Esophagus squamous epithelium (tissue), 5 donors: ENCODE measurements at regions not wholly inside any gene's neighbourhood (a gene's known extent, or its start where the extent isn't known, plus 50 kb on each side); places are given as distances from the start of the nearest gene placed in this dataset.

Experiments
- DNase-seq: peaks from one replicate; lab custom pipeline; 2025; lab: John Stamatoyannopoulos, UW
- H3K27ac ChIP-seq, 4 donors: fragments of 200-600 bp; sonication (generic); one replicate each; pipeline ENCODE4 v1.5.1; 2016 to 2019; ENCODE audit warnings: mild to moderate bottlenecking in 1 of 4
- H3K27me3 ChIP-seq, 4 donors: fragments of 200-600 bp; sonication (generic); 1 replicate in 3 of 4; 2 replicates in 1 of 4; pipeline versions ENCODE4 v1.5.1 to v1.6.0; 2017 to 2021; ENCODE audit warnings: antibody characterized with exemption in 1 of 4
- H3K36me3 ChIP-seq, 3 donors: fragments of 200-600 bp; sonication (generic); one replicate each; pipeline ENCODE4 v1.5.1; 2016 to 2019
- H3K4me1 ChIP-seq, 3 donors: fragments of 200-600 bp; sonication (generic); one replicate each; pipeline ENCODE4 v1.5.1; 2017 to 2019
- H3K4me3 ChIP-seq, 4 donors: fragments of 200-600 bp; sonication (generic); 1 replicate in 3 of 4; 2 replicates in 1 of 4; pipeline ENCODE4 v1.5.1; 2016 to 2019; ENCODE audit warnings: mild to moderate bottlenecking in 2 of 4, moderate library complexity in 1 of 4
- H3K9me3 ChIP-seq, 3 donors: fragments of 200-600 bp; sonication (generic); one replicate each; pipeline ENCODE4 v1.5.1; 2016 to 2019
- CTCF ChIP-seq, 6 experiments: fragments of 450-650 bp in 4 of 6; fragments of 200-600 bp in 2 of 6; sonication (generic) in 2 of 6; IDR thresholded peaks; one replicate each; pipeline ENCODE4 v1.5.1; 2016 to 2019; ENCODE audit warnings: antibody characterized with exemption in 6 of 6, mild to moderate bottlenecking in 4 of 6, moderate library complexity in 4 of 6
- POLR2A ChIP-seq, 4 donors: fragments of 450-650 bp; IDR thresholded peaks; one replicate each; pipeline ENCODE4 v1.6.1; 2017; ENCODE audit warnings: antibody characterized with exemption in 4 of 4, mild to moderate bottlenecking in 4 of 4, moderate library complexity in 3 of 4
- WGBS, 2 donors: methylation state at CpG; one replicate each; pipeline ENCODE4 v1.1.5; 2018; 5-methylcytosine and 5-hydroxymethylcytosine counted together
- intact Hi-C: fragments of 100-400 bp; cut with DNase I; formaldehyde crosslinking; loops from one replicate; pipeline ENCODE4 v1.15.0; 2022
- donor health status: DM: yes; HTN: yes; CAD: no.

GRCh38 chr20:60589623-60590022, 631.4 kb downstream of the CDH26 start:
- no peak for DNase-seq
- TF ChIP-seq CTCF (IDR thresholded peaks at IDR 0.05): no peak
- TF ChIP-seq POLR2A (IDR thresholded peaks at IDR 0.05): no peak
- H3K9me3 ChIP-seq: no peaks in the 10 kb centered on the region
- no peaks in the 10 kb centered on the region for H3K36me3 ChIP-seq
- H3K27ac ChIP-seq: no peak overlapping the region
- no peaks in the 10 kb centered on the region for H3K4me1 ChIP-seq
- H3K27me3 ChIP-seq: no peaks in the 10 kb centered on the region
- no peak overlapping the region for H3K4me3 ChIP-seq
- 21 to 29% methylated on average over 3 of the region's 3 CpGs for WGBS, 2 donors
- intact Hi-C loops: no loop called here

GRCh38 chr20:60591172-60591799, 633.1 kb downstream of the CDH26 start:
- no peak for DNase-seq
- TF ChIP-seq POLR2A (IDR thresholded peaks at IDR 0.05): no peak
- no peak for TF ChIP-seq CTCF (IDR thresholded peaks at IDR 0.05)

GRCh38 chr20:60598528-60598927, 640.3 kb downstream of the CDH26 start:
- no peak for TF ChIP-seq CTCF (IDR thresholded peaks at IDR 0.05)
- TF ChIP-seq POLR2A (IDR thresholded peaks at IDR 0.05): no peak
- no peaks in the 10 kb centered on the region for H3K4me1 ChIP-seq
- H3K9me3 ChIP-seq: no peaks in the 10 kb centered on the region
- DNase-seq: no peak
- intact Hi-C loops: no loop called here
- H3K4me3 ChIP-seq: no peak overlapping the region
- no peaks in the 10 kb centered on the region for H3K27me3 ChIP-seq
- no peaks in the 10 kb centered on the region for H3K36me3 ChIP-seq
- WGBS, 2 donors: 84 to 93% methylated on average over 3 to 11 of the region's 14 CpGs
- H3K27ac ChIP-seq: no peak overlapping the region

More at GRCh38 chr20:60591172-60591799, 633.1 kb downstream of the CDH26 start:
- Histone ChIP-seq H3K4me3 (no peak overlapping the region), H3K4me1 (no peaks in the 10 kb centered on the region), H3K27me3 (no peaks in the 10 kb centered on the region), H3K27ac (no peak overlapping the region), H3K9me3 (no peaks in the 10 kb centered on the region), H3K36me3 (no peaks in the 10 kb centered on the region)
- intact Hi-C loops: no loop called here
- WGBS, 2 donors: 47 to 70% methylated on average over 5 of the region's 6 CpGs

- no peak for DNase-seq
- WGBS, 2 donors: 85 to 94% methylated on average over 6 to 15 of the region's 16 CpGs
These were observed 641.2 kb downstream of the CDH26 start for GRCh38 chr20:60599381-60599780.

GRCh38 chr20:60600036-60600435, 641.8 kb downstream of the CDH26 start:
- intact Hi-C loops: no loop called here
- Histone ChIP-seq H3K4me1 (no peaks in the 10 kb centered on the region), H3K27ac (no peak overlapping the region), H3K9me3 (no peaks in the 10 kb centered on the region), H3K4me3 (no peak overlapping the region), H3K36me3 (no peaks in the 10 kb centered on the region), H3K27me3 (no peaks in the 10 kb centered on the region)
- no peak for DNase-seq
- WGBS, 2 donors: 56 to 73% methylated on average over 5 to 7 of the region's 7 CpGs
- TF ChIP-seq CTCF (IDR thresholded peaks at IDR 0.05) (no peak), POLR2A (IDR thresholded peaks at IDR 0.05) (no peak)

More at GRCh38 chr20:60599381-60599780, 641.2 kb downstream of the CDH26 start:
- TF ChIP-seq CTCF (IDR thresholded peaks at IDR 0.05) (no peak), POLR2A (IDR thresholded peaks at IDR 0.05) (no peak)
- intact Hi-C loops: no loop called here
- no peak overlapping the region for H3K27ac ChIP-seq
- H3K27me3 ChIP-seq: no peaks in the 10 kb centered on the region
- no peak overlapping the region for H3K4me3 ChIP-seq
- H3K9me3 ChIP-seq: no peaks in the 10 kb centered on the region
- no peaks in the 10 kb centered on the region for H3K36me3 ChIP-seq
- H3K4me1 ChIP-seq: no peaks in the 10 kb centered on the region
